Fibroblast of peridontal ligament (primary cell): ENCODE measurements at regions not wholly inside any gene's neighbourhood (a gene's known extent, or its start where the extent isn't known, plus 50 kb on each side); places are given as distances from the start of the nearest gene placed in this dataset.
A peak's percentile ranks its signal among the peaks of the same experiment; 100 is the strongest.

Experiments used
- DNase-seq: peaks from one replicate; pipeline ENCODE4 v3.0.0-alpha.2; 2010; ENCODE audit errors: extremely low read depth

DNA sequence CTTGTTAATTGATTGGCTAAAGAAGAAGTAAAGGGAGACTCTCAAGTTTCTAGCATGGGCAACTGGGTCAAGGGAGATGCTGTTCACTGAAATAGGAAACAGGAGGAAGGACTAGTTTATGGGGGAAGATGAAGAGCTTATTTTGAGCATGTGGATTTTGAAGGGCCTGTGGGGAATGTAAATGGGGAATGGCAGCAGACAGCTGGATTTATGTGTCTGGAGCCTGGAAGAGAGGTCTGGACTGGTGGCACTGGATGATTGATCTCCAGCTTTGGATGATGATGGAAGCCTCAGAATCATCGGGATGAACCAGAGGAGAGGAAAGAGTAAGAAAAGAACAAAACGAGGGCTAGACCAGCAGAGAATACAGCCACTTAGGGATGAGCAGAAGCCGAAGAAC is 54.9 kb upstream of the ENAH start:
- no peak for DNase-seq

DNA sequence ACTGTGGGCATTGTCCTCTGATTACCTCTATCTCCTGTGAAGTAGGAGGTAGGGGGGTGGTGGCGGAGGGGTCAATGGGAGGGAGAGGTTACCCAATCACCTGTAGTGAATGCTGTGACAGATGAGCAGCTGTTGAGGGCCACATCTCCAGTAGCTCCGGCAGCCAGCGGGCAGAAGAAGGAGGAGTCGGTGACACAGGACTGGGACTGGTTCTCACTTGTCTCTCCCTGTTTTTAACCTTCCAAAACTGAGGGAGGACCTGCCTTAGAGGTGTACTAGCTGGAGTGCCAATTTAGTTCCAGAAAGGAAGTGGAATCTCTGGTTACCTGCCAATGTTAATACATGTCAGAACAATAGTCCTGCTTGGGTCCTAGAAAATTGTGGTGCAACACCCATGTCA is 56.2 kb upstream of the ENAH start:
- no peak for DNase-seq

DNA sequence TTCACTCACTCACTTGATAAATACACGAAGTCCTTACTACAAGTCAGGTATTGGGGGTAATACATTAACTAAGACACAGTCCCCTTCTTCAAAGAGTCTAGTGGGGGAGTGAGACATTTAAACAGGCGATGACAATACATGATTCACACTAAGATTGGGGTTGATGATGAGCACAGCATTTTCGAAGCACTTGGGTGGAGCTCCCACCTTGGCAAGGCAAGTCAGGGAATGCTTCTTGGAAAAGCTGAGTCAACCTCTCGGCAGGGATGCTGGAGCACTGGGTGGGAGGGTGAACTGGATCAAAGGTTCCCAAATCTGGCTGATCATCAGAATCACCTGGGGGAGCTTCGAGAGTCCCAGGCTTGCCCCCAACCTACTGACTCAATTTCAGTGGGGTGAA is 57.9 kb upstream of the ENAH start:
- peak; percentile 39 for DNase-seq

DNA sequence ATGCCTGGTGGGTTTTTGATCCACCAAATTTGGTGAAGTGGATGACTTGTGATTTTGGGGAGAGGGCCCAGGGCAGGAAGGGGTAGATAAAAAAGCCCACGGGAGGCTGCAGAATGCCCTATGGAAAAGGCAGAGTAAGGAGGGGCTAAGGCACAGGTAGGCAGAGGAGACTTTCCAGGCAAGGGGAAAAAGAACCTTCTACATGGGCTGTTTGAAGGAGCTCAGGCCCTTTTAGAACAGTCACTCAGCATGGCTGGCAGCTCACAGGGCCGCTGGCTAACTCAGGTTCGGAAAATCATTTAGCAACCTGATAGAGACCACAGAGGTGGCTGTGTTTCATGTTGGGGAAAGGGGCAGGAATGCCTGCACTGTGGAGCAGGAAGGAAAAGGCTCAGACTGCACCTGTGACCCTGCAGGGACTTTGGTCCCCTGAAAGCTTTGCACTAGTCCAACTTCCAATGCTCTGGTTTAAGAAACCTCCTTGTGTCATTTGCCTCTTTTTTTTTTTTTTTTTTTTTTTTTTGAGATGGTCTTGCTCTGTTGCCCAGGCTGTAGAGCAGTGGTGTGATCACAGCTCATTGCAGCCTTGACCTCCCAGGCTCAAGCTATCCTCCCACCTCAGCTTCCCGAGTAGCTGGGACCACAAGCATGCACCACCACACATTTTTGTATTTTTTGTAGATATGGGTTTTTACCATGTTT is 58.5 kb upstream of the ENAH start:
- no peak for DNase-seq

DNA sequence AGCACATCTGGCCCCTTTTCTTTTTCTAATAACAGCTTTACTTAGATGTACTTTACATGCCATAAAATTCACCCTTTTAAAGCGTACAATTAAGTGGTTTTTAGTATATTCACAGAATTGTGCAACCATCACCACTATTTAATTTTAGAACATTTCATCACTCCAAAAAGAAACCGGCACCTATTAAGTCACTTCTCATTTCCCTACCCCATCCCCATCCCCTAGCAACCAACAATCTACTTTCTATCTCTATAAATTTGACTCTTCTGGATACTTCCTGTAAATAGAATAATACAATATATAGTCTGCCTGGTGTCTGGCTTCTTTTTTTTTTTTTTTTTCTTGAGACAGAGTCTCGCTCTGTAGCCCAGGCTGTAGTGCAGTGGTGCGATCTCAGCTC is 59.5 kb upstream of the ENAH start:
- no peak for DNase-seq

DNA sequence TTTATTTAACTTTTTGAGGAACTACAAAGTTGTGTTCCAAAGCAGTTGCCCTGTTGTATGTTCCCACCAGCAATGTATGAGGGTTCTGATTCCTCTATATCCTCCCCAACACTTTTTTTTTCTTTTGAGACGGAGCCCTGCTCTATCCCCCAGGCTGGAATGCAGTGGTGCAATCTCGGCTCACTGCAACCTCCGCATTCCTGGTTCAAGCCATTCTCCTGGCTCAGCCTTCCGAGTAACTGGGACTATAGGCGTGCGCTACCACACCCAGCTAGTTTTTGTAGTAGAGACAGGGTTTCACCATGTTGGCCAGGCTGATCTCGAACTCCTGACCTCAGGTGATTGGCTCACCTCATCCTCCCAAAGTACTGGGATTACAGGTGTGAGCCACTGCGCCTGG is 60.4 kb upstream of the ENAH start:
- no peak for DNase-seq

DNA sequence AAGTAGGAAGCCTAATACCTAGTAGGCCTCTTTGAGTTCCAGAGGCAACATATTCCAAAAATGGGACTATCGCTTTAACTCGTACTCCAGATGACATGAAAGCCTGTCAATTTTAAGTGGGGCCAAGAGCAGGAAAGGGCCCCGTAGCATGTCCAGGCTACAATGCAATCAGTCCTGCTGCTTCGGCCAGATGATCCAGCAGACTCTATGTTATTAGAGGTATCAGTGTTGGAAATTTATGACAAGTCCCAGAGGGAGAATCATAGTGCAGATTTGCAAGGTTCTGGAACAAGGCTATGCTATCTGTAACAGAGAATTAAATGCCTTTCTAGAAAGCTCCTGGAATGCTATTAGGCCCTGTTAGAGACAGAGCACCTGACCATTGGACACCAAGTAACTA is 56.7 kb upstream of the SRP9 start:
- DNase-seq, result no peak

DNA sequence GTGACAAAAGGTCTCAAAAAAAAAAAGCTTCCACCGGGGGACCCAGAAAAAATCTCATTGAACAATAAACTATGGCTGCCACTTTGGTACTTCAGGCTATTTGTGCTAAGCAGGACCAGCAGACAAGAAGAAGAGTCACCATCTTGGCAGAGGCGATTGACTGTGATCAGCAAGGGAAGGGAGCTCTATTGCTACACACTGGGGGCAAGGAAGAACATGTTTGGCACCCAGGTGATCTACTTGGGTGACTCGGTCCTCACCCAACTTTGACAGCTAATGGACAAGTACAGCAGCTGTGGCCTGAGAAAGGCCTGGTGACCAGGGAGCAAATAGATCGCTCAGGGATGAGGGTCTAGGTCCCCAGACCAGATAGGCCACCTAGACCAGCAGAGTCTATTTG is 53.4 kb upstream of the SRP9 start:
- no peak for DNase-seq
